ENCODE measurements at regions not wholly inside any gene's neighbourhood (a gene's known extent, or its start where the extent isn't known, plus 50 kb on each side); places are given as distances from the start of the nearest gene placed in this dataset.

- DNase-seq = no peak
Measured at GRCh38 chr22:23000657-23001347, 69.5 kb upstream of the GNAZ start.

- no peak for DNase-seq
Measured at GRCh38 chr22:23001463-23001862, 68.9 kb upstream of the GNAZ start.

- DNase-seq = no peak
Measured at GRCh38 chr22:23002612-23003180, 67.6 kb upstream of the GNAZ start.

DNA sequence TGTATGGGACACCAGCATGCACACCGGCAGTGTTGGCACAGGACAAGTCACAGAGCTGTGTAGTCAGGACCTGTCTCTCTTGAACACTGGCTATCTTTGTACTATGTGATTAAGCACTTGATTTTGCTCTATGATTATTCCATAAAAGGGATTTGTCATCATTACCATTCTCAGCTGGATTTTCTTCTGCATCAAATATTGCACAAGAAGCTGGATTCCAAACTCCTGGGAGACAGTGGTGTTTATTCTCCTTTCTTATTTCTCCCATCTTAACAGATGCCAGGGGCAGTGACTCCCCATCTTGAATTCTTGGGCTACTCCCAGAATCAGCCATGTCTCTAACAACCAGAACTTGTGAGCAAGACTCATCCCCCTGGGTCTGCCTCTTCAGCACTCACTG lies 62.5 kb upstream of the GNAZ start:
- no peak for DNase-seq

- DNase-seq = no peak
Measured at GRCh38 chr22:23008896-23009295, 61.4 kb upstream of the GNAZ start.

Measured in hematopoietic multipotent progenitor cell treated with erythropoietin and hydrocortisone succinate and interleukin-3 and kit ligand, for 4 days (in vitro differentiated cells).